ENCODE measurements at regions not wholly inside any gene's neighbourhood (a gene's known extent, or its start where the extent isn't known, plus 50 kb on each side); places are given as distances from the start of the nearest gene placed in this dataset.

DNA sequence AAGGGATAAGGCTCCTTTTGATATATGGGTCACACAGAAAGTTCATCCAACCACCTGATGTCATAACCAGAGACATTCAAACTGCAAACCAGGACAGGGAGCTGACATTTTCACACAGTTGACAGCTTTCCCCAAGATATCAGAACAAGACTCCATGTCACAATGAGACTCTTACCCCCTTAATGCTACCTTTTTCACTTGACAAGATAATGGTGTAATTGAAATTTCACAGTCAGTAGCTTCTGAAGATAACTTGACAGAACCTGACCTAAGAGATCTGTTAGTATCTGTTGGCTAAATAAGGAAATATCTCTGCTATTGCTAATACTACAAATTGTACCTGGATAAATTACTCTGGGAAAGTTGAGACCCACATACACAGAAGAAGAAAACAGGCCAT lies 187.3 kb downstream of the C12orf50 start:
- no peak for DNase-seq (ENCODE audit: low spot score)

- DNase-seq (ENCODE audit: low spot score) = no peak
Observed at GRCh38 chr12:87836190-87836589, 193.0 kb downstream of the C12orf50 start.

GRCh38 chr12:87828382-87828973 lies 200.7 kb downstream of the C12orf50 start:
- DNase-seq (ENCODE audit: low spot score) = no peak

GRCh38 chr12:87827638-87828264 lies 201.4 kb downstream of the C12orf50 start:
- DNase-seq (ENCODE audit: low spot score) = no peak

GRCh38 chr12:87822923-87823322 lies 206.3 kb downstream of the C12orf50 start:
- DNase-seq (ENCODE audit: low spot score) = no peak

DNA sequence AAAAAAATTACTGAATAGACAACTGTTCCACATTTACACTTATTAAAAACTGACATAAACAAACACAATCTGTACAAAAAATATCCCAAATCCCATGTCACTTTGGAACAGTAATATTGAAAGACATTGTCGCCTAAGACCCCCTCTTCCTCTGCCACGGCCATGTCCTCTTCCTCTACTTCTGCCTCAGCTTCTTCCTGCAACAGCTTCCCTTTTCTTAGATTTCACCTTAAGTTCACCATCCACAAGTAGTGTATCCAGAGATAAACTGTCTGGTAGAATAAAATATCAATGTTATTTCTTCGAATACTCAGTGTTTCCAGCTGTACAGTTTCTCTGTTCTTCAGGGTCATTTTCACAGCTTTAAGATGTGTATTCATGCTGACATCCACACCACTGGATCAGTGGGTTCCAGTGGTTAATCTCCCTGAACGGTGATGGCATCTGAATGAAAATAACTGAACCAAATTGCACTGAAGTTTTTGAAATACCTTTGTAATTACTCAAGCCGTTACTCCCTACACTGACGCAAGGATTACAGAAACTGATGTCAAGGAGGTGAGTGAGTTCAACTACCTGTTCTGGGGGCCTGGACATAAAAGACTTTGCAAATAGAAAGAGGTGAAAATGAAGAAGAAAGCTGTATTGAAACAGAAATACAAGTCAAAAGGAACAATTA lies 208.5 kb downstream of the C12orf50 start:
- DNase-seq (ENCODE audit: low spot score) = no peak

- DNase-seq (ENCODE audit: low spot score) = no peak
Observed at GRCh38 chr12:87818441-87818840, 210.8 kb downstream of the C12orf50 start.

GRCh38 chr12:87815771-87816585 lies 213.2 kb downstream of the C12orf50 start:
- DNase-seq (ENCODE audit: low spot score) = no peak

DNA sequence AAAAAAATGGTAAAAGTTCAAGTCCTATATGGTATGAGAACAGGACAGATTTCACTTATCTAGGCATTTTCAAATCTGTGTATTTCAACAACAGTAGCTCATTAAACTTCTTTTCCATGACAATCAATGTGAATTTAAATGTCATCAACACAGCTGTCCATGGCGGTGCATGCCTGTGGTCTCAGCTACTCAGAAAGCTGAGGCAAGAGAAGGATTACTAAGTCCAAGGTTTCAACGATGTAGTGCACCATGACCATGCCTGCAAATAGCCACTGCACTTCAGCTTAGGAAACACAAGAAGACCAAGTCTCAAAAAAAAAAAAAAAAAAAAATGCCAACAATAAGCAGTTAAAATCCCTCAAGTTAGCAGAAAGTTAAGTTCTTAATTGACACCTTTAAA lies 214.6 kb downstream of the C12orf50 start:
- no peak for DNase-seq (ENCODE audit: low spot score)

- no peak for DNase-seq (ENCODE audit: low spot score)
Observed at GRCh38 chr12:87813476-87814234, 215.5 kb downstream of the C12orf50 start.

GRCh38 chr12:87812681-87813080 lies 216.5 kb downstream of the C12orf50 start:
- DNase-seq (ENCODE audit: low spot score) = no peak

DNA sequence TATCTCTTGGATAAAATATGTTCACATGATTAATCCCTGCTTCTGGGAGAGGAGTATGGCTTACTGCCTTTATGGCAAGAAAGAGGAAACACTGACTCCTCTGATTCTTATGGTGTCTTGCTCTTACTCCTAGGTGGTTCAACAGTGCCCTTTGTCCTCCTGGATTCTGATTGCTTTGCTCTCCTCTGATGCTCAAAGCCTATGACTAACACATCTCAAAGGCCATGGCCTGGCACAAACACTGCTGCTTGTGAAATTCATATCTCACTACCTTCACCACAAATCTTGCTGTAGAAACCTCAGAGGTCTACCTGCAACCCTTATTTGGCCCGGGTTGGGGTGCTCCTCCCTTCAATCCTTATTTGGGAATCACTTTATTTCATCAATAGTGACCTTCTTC lies 217.2 kb downstream of the C12orf50 start:
- no peak for DNase-seq (ENCODE audit: low spot score)

GRCh38 chr12:87809916-87810315 lies 219.3 kb downstream of the C12orf50 start:
- DNase-seq (ENCODE audit: low spot score) = no peak

GRCh38 chr12:87807086-87807485 lies 222.1 kb downstream of the C12orf50 start:
- no peak for DNase-seq (ENCODE audit: low spot score)

DNA sequence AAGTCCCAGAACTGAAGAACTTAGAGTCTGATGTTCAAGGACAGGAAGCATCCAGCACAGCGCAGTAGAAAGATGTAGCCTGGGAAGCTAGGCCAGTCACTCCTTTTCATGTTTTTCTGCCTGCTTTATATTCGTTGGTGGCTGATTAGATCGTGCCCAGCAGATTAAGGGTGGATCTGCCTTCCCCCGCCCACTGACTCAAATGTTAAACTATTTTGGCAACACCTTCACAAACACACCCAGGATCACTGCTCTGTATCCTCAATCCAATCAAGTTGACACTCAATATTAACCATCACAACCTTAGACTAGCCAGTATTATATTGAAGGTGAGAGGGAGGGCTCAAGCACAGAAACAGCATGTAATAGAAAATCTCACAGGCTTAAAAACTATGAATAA lies 222.9 kb downstream of the C12orf50 start:
- DNase-seq (ENCODE audit: low spot score) = no peak

DNA sequence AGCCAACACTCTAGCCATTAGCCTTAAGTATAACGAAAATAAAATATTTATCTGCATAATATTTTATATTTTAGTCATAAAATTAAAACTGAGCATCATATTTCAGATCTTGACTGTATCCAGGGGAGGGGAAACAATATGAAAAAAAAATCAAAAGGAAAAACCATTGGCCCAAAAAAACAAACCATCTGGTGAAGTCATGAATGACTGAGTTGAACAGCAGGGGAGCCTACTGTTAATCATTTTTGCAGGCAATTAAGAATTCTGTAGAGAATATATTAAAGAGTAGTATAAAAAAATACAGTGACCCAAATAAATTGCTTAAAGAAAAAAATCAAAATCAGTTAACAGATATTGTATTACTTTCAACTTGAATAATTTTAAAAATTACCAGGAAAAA lies 224.8 kb downstream of the C12orf50 start:
- DNase-seq (ENCODE audit: low spot score) = no peak

DNA sequence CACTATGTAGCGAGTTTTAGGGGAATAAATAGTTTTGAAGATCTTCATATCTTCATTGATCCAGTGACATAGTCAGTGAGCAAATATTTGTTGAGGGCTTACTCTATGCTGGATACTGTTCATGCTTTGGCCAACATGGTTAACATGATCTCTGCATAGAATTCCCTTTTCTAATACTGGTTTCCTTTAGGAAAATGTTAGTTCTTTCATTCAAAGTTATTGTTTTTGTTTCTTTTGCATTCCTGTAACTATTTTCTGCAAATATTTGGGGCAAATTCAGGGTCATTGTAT lies 226.5 kb downstream of the C12orf50 start:
- no peak for DNase-seq (ENCODE audit: low spot score)

DNA sequence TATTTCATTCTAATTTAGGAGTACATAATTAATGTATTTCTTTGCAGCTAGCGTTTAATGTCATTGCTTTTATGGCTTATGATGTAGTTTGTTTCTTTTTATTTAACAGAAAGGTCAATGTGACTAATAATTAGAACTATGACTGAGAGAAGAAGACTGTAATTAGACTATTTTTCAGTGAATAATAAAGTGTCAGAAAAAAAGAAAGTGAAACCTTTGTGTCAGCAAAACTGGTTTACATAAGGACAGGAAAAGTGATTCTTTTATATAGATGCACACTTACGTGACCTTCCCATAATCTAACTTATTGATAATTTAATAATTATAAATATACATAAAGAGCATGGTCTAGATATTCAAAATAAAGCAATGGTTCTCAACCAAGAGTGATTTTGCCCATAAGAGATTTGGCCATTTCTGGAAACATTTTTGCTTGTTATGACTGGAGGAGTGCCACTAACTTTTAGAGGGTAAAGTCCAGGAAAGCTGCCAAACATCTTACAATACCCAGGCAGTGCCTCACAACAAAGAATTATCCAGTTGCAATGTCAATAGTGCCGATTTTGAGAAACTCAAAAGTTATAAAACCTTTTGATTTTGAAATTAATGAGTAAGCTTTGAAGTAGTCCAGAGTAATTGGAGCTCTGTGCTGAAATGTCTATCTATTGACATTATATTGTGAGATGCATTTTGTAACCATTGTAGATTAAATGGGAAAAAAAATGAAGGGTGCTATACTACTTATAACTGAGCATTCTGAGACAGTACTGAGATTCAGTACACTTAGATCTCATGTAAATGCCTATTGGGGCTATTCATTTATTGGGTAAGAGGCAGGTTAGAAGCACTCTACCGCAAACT lies 227.1 kb downstream of the C12orf50 start:
- no peak for DNase-seq (ENCODE audit: low spot score)

DNA sequence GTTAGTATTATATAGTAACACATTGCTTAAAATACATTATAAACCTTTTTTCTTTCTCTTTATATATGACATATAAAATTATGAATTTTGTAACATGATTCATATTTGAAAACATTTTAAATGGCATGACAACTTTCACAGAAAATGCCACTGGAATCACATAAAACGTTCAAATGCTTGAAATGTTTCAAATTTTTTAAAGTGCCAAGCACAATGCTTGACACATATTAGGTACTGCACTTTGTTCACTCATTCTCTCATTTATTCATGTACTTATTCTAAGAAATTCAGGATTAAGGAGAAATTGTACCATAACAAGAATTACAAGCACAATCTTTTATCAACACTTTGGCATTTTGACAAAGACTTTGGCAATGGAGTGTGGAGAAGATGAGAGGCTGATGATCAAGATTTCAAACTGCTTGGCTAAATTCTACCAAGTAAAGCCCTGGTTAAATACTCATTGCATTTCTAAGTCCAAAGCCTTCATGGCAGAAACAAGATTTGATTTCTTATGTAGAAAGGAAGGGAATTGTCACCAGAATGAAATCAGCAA lies 232.2 kb downstream of the C12orf50 start:
- no peak for DNase-seq (ENCODE audit: low spot score)

GRCh38 chr12:87795555-87795954 lies 233.6 kb downstream of the C12orf50 start:
- no peak for DNase-seq (ENCODE audit: low spot score)

GRCh38 chr12:87794854-87795253 lies 234.3 kb downstream of the C12orf50 start:
- no peak for DNase-seq (ENCODE audit: low spot score)

Measured in putamen (tissue), 1 donor.